UCSD-AML1 (cell line): ENCODE measurements at regions not wholly inside any gene's neighbourhood (a gene's known extent, or its start where the extent isn't known, plus 50 kb on each side); places are given as distances from the start of the nearest gene placed in this dataset.

ENCODE experiments used
- DNase-seq: peaks from one replicate; lab custom pipeline; 2025; ENCODE audit not compliant: unreplicated experiment; lab: John Stamatoyannopoulos, UW

- no peak for DNase-seq
Measured at GRCh38 chr5:58403822-58404433, 56.0 kb downstream of the PLK2 start.

- no peak for DNase-seq
Measured at GRCh38 chr5:58401701-58402100, 58.2 kb downstream of the PLK2 start.

GRCh38 chr5:58400737-58401136 is 59.1 kb downstream of the PLK2 start:
- DNase-seq = no peak

- no peak for DNase-seq
Measured at GRCh38 chr5:58399951-58400350, 59.9 kb downstream of the PLK2 start.

- no peak for DNase-seq
Measured at GRCh38 chr5:58394339-58394738, 65.5 kb downstream of the PLK2 start.

- DNase-seq = no peak
Measured at GRCh38 chr5:58393716-58394115, 66.2 kb downstream of the PLK2 start.

GRCh38 chr5:58392496-58392895 is 67.4 kb downstream of the PLK2 start:
- no peak for DNase-seq

GRCh38 chr5:58383448-58383847 is 76.4 kb downstream of the PLK2 start:
- no peak for DNase-seq

GRCh38 chr5:58382131-58382534 is 77.8 kb downstream of the PLK2 start:
- DNase-seq = no peak

- no peak for DNase-seq
Measured at GRCh38 chr5:58381566-58381965, 78.3 kb downstream of the PLK2 start.

GRCh38 chr5:58380655-58381054 is 79.2 kb downstream of the PLK2 start:
- no peak for DNase-seq

GRCh38 chr5:58378613-58379390 is 81.1 kb downstream of the PLK2 start:
- DNase-seq = no peak

GRCh38 chr5:58370606-58371005 is 89.3 kb downstream of the PLK2 start:
- no peak for DNase-seq

- DNase-seq = no peak
Measured at GRCh38 chr5:58369513-58370190, 90.2 kb downstream of the PLK2 start.

GRCh38 chr5:58366461-58366860 is 93.4 kb downstream of the PLK2 start:
- DNase-seq = no peak

- DNase-seq = no peak
Measured at GRCh38 chr5:58365791-58366190, 94.1 kb downstream of the PLK2 start.

- no peak for DNase-seq
Measured at GRCh38 chr5:58363461-58364249, 96.2 kb downstream of the PLK2 start.

- no peak for DNase-seq
Measured at GRCh38 chr5:58362135-58362534, 97.8 kb downstream of the PLK2 start.

GRCh38 chr5:58360794-58361193 is 99.1 kb downstream of the PLK2 start:
- DNase-seq = no peak

GRCh38 chr5:58359981-58360380 is 99.9 kb downstream of the PLK2 start:
- DNase-seq = no peak

- no peak for DNase-seq
Measured at GRCh38 chr5:58358501-58359178, 101.2 kb downstream of the PLK2 start.
